ENCODE measurements at regions not wholly inside any gene's neighbourhood (a gene's known extent, or its start where the extent isn't known, plus 50 kb on each side); places are given as distances from the start of the nearest gene placed in this dataset.

DNA sequence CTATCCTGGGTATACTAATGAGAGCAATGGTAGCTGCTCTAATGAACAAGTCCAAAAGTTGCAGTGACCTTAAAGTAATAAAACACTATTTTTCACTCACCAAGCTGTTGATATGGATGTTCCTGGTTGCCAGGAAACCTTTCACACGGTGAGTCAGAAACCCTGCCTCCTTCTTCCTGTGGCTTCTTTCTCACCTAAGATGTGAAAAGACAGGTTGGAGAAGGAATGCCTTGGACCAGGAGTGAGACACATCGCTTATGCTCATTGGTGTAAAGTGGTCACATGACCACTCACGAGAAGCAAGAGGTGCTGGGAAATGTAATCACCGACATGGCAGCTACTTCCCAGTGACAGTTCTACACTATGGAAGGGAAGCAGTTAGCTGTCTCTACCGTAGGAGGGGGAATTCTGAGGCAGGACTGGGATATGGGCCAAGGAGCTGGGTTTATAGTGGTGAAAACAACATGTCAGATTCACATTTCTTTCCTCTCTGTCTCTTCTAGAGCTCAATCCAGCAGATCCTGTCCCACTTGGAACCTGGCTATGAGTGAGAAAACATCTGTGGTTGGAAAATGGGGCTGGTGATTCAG, 320.4 kb upstream of the KLF4 start:
- TF ChIP-seq CTCF (conservative IDR thresholded peaks at IDR 0.05 in 1 of 2, IDR thresholded peaks at IDR 0.05 in 1 of 2; ENCODE audit: extremely low read depth in 1 of 2, insufficient read depth in 1 of 2, low read depth in 1 of 2, low read length in 2 of 2) (no peak), EZH2 (IDR thresholded peaks at IDR 0.05; ENCODE audit: borderline replicate concordance, low read length) (no peak)
